HG03097 (cell line): ENCODE measurements at regions not wholly inside any gene's neighbourhood (a gene's known extent, or its start where the extent isn't known, plus 50 kb on each side); places are given as distances from the start of the nearest gene placed in this dataset.

Source experiments
- ATAC-seq: cut with Tn5 transposase; IDR thresholded peaks from one replicate; pipeline ENCODE4 v1.9.1; 2021; ENCODE audit not compliant: unreplicated experiment, low FRiP score

DNA sequence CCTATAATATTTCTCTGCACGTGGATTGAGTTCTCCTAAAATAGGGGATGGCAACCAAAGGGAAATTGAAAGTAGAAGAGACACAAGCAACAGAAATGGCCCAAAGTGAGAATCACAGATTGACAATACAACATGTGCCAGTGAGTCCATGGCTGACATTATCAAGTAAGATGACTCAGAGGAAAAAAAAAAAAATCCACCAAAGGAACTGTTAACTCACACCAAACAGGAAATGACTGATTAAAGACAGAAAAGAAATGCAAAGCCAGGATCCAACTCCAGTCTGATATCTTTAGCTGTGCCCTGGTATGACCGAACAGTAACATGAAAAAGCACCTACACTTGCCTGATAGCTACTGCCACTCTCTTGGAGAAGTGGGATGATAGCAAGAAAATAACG lies 485.0 kb downstream of the PRKD1 start:
- no peak for ATAC-seq

DNA sequence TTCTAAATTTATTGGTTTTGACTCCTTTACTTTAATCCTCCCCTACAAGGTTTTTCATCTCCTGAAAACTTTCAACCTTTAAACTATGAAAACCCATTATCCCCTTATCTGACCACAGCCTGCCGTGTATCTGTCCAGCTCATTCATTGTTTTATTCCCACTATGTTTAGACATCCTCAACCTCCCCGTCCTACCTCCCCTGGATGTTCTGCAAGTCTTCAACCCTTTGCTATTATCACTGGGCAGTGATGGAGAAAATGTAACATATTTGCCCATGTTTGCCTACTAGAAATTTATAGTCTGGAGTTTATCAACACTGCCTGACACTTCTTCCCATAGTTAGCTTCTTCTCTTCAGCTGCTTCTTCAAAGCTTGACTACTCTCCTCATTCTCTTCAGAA lies 483.4 kb downstream of the PRKD1 start:
- ATAC-seq: no peak

DNA sequence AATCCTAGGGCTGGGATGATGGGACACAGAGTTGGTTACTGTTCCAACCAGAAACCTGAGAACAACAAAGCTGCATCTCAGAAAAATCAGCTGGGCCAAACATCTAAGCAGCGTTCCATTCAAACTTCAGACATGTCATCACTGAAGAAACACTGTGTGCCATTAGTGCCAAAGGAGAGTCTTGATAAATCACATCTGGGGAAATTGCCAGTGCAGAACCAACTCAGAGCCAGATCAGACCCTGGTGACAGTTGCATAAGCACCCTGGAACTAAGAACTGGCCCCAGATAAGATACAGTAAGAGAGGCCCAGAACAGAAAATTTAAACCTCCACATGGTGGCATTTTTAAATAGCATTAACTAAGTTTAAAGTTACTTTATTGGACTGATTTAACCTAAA lies 482.8 kb downstream of the PRKD1 start:
- ATAC-seq: no peak

- ATAC-seq: no peak
Measured at GRCh38 chr14:29446971-29447370, 480.7 kb downstream of the PRKD1 start.

- no peak for ATAC-seq
Measured at GRCh38 chr14:29451941-29452340, 475.7 kb downstream of the PRKD1 start.

- no peak for ATAC-seq
Measured at GRCh38 chr14:29453045-29453444, 474.6 kb downstream of the PRKD1 start.

DNA sequence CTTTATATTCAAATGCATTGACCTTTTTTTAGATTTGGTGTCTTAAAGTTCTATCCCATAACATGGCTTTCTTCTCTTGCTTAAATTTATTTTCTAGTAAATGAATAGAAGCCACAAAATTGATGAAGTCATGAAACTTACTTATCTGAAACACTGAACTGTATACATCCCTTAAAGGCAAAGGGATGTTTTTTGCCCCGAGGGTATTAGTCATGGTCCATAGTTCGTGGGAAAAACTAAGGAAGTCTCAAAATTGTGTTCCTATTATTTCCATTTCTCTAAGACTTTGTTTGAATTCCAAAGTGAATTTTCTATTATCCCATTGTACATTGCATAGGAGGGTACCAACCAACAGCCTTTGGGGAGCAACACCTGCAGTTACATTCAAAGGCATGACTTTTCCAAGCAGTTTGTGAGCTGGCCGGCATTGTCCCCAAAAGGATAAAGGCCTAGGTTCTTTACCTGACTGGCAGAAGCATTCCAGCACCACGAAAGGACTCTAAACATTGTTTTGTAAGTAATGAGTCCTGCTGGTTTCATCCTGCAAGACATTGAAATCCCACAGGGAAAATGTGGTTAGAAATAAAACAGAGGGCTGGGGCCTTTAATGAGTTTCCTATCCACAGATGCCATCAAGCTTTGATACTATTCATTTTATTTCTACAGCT lies 473.5 kb downstream of the PRKD1 start:
- no peak for ATAC-seq

- no peak for ATAC-seq
Measured at GRCh38 chr14:29458547-29458946, 469.1 kb downstream of the PRKD1 start.

DNA sequence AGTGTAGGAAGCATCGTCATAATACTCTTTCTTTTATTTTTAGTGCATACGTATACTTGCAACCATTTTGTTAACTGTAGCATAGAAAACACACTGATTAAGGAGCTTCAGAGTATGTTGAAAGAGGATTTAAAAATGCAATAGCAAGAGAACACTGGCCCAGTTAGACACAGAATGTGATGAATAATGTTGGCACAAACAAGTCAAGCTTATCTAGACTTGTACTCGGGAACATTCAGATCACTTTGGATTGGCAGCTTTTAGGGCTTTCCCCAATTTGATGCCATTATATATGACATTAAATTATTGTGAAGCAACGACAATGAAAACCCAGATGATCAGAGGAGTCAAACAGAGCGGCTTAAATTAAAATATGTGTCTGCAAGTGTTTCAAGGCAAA lies 468.1 kb downstream of the PRKD1 start:
- no peak for ATAC-seq

DNA sequence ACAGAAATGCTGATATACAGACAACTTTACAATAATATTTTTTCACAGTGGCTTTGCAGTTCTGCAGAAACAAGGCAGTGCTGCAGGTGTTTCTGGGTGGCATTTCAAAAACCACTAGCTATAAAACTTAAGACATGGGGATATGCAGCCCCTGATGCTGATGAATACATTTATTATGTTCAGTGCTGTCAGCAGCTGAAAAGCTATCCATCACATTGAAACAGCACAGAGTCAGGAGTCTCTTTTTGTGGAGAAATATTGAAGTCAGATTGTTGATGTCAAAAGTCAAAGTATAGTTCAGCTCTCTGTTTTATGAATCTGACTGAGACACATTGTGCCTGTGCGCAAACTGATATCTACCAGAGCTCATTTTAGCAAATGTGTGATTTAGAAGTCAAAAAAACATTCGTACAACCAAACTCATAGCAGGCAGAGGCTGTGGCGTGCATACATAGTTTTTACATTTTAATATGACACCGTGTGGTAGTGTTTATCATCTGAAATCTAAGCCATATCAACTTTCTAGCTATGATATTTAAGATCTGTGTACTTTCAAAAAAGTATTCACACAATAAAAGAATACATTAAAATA lies 467.6 kb downstream of the PRKD1 start:
- ATAC-seq: no peak

DNA sequence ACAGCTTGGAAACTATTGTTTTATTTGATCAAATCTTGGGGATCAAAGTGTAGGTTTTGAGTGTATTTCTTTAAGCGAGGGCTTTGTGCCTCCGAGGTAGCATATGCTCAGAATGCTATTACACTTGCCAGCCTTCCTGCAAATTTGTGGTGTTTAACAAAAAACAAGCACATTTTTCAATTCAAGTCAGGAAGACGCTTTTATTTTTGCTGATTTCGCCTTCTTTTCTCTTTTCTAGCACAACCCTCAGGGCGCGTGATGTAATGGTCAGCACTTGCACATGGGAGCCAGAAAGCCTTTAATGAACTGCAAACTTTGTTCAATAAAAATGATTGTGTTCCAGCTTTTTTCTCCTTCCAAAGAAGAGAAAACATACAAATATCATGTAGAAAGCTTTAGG lies 466.5 kb downstream of the PRKD1 start:
- ATAC-seq: no peak

DNA sequence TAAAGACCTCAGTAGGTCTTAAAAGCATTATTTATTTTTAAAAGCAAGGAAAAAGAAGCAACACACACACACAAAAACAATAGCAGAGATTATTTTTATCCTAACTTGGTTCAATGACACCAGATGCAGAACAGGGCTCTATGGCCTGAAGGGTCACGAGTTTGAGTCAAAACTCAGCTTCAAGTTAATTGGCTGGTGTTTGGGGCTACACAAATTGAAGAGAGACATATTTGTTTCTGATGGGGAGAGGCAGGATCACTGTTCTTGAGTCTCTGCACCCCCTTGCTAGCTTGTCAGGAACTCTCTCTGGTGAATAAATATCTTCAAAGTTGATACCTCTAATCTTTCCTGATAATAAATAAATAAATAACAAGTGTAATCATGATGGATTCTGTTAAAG lies 466.1 kb downstream of the PRKD1 start:
- no peak for ATAC-seq

- no peak for ATAC-seq
Measured at GRCh38 chr14:29462321-29462720, 465.3 kb downstream of the PRKD1 start.

DNA sequence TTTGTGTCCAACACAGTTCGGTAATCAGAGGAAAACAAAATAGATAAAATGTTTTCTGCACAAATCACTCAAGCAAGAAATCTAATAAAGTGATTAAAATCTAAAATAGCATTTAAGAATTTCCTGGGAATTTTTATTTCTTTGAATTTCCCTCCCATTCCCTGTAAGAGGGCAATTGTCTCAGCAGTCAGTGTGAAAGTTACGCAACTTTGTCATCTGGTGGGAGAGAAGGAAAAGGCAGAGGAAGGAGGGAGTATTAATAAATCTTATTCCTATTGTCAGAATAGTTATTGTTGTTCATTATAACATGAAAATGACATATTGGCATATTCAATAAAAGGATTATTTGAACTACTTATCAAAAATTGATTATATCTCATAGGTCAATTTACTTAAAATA lies 464.9 kb downstream of the PRKD1 start:
- ATAC-seq: no peak

- ATAC-seq: no peak
Measured at GRCh38 chr14:29463727-29464395, 463.8 kb downstream of the PRKD1 start.

- no peak for ATAC-seq
Measured at GRCh38 chr14:29465095-29465494, 462.6 kb downstream of the PRKD1 start.

GRCh38 chr14:29475641-29476040 lies 452.0 kb downstream of the PRKD1 start:
- ATAC-seq: no peak

DNA sequence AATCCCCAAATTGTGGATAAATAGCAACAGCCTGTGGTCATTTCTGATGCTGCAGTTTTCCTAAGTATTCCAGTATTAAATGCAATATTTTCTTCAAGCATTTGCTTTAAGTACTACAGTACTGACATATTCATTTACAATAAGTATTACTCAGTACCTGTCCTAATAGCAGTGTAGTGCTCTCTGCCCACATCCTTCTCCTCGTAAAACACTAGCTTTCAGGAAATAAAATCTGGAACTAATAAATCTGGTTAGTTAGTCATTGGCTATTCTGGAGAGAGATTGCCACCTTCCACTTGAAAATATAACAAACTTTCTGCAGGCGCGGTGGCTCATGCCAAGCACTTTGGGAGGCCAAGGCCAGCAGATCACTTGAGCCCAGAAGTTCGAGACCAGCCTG lies 441.5 kb downstream of the PRKD1 start:
- no peak for ATAC-seq

DNA sequence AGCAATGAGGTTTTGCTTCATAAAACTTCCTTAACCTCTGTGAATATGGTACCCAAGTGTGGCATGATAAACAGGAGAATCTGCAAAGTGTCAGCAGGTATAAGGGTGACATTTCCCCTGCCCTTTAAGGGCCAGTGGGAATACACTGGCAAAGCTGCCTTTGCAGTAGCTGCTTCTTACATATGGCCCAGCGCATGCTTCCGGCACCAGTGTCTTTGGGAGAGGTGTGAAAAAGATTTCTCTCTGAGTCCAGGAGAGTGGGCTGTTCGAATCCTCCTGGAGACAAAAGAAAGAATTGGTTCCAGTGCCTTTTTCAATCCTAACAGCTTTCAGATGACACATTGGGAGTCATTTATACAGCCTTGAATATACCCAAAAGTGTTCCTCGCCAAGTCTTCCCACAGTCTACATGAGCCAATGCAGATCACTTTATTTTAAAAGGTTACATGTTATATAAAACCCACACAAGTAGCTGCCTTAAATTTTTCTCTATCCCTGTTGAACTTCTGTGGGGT lies 437.7 kb downstream of the PRKD1 start:
- ATAC-seq: no peak

- ATAC-seq: no peak
Measured at GRCh38 chr14:29493849-29494248, 433.8 kb downstream of the PRKD1 start.

DNA sequence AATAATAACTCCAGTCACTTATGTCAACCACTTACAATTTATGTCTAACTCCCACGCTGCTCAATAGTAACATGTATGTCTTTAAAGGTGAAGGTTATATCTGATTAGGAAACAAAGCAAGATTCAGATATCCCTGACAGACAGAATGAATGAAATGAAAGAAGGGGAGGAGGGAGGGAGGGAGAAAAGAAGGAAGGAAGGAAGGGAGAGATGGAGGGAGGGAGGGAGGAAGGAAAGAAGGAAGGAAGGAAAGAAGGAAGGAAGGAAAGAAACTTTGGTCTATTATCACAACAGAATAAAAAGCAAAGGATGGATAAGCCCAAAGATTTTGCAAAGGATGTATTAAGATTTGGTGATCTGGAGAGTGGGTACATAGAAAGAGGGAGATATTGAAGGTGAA lies 433.3 kb downstream of the PRKD1 start:
- no peak for ATAC-seq

- ATAC-seq: no peak
Measured at GRCh38 chr14:29503903-29504302, 423.7 kb downstream of the PRKD1 start.
